OCI-LY7 (cell line): ENCODE measurements at regions not wholly inside any gene's neighbourhood (a gene's known extent, or its start where the extent isn't known, plus 50 kb on each side); places are given as distances from the start of the nearest gene placed in this dataset.

Experiments
- BruUV-seq: library from RNA; stranded (reverse); fragments of 400-500 nt; replicated peaks from 2 replicates; lab custom pipeline; 2021; lab: Mats Ljungman, UMichigan
- CTCF ChIA-PET: fragments of 300-600 bp; sonication (Branson Sonifier 250); formaldehyde crosslinking; loops from one replicate; lab custom pipeline; 2022; ENCODE audit warnings: antibody characterized with exemption; ENCODE audit not compliant: unreplicated experiment; lab: Charles Lee
- POLR2A ChIA-PET: fragments of 300-600 bp; sonication (Branson Sonifier 250); formaldehyde crosslinking; loops from one replicate; lab custom pipeline; 2022; ENCODE audit warnings: antibody characterized with exemption; lab: Charles Lee
- DNase-seq: peaks from one replicate; pipeline ENCODE4 v3.0.0-alpha.2; 2015; ENCODE audit warnings: low spot score
- H2AFZ ChIP-seq: fragments of 200-600 bp; sonication (generic), shearing (Covaris generic); 2 replicates; pipeline ENCODE4 v1.6.1; 2014; ENCODE audit warnings: mild to moderate bottlenecking, antibody characterized with exemption, low read length, moderate library complexity
- H3K27ac ChIP-seq: fragments of 200-600 bp; sonication (generic); 2 replicates; pipeline ENCODE4 v1.5.1; 2014; ENCODE audit warnings: mixed run types, low read depth, mild to moderate bottlenecking, moderate library complexity, low read length, inconsistent platforms; ENCODE audit not compliant: poor library complexity, severe bottlenecking
- H3K36me3 ChIP-seq: fragments of 200-600 bp; sonication (generic); 2 replicates; pipeline ENCODE4 v1.6.1; 2014; ENCODE audit warnings: mild to moderate bottlenecking, antibody characterized with exemption, low read length, moderate library complexity, mixed read lengths; ENCODE audit not compliant: insufficient read depth
- H3K4me1 ChIP-seq: fragments of 200-600 bp; sonication (generic); 2 replicates; pipeline ENCODE4 v1.5.1; 2014; ENCODE audit warnings: mild to moderate bottlenecking, low read length; ENCODE audit not compliant: insufficient read depth, poor library complexity, severe bottlenecking
- H3K4me2 ChIP-seq: fragments of 200-600 bp; sonication (generic); 2 replicates; pipeline ENCODE4 v1.6.1; 2014; ENCODE audit warnings: mild to moderate bottlenecking, low read length
- H3K4me3 ChIP-seq: fragments of 200-600 bp; sonication (generic); 2 replicates; pipeline ENCODE4 v1.5.1; 2014; ENCODE audit warnings: mild to moderate bottlenecking, low read depth, low read length; ENCODE audit not compliant: poor library complexity, severe bottlenecking
- H3K79me2 ChIP-seq: fragments of 200-600 bp; sonication (generic); 2 replicates; pipeline ENCODE4 v1.6.1; 2016; ENCODE audit warnings: low read depth, mild to moderate bottlenecking, low read length, moderate library complexity, mixed read lengths; ENCODE audit not compliant: insufficient read depth
- H3K9me2 ChIP-seq: fragments of 200-600 bp; sonication (generic); 2 replicates; pipeline ENCODE4 v1.6.1; 2016; ENCODE audit warnings: mild to moderate bottlenecking, low read length, mixed read lengths; ENCODE audit not compliant: insufficient read depth
- H3K9me3 ChIP-seq: fragments of 200-600 bp; sonication (generic); 2 replicates; pipeline ENCODE4 v1.6.1; 2014; ENCODE audit warnings: mild to moderate bottlenecking, mixed run types, low read length, mixed read lengths
- H4K20me1 ChIP-seq: fragments of 200-600 bp; sonication (generic); 2 replicates; pipeline ENCODE4 v1.6.1; 2014; ENCODE audit warnings: mild to moderate bottlenecking, antibody characterized with exemption, low read length, moderate library complexity, mixed read lengths; ENCODE audit not compliant: insufficient read depth
- EZH2phosphoT487 ChIP-seq: fragments of 200-600 bp; sonication (generic); IDR thresholded peaks from 2 replicates; pipeline ENCODE4 v1.6.1; 2018; ENCODE audit warnings: low read depth, borderline replicate concordance, mild to moderate bottlenecking, mixed run types, antibody characterized with exemption, low read length, moderate library complexity, mixed read lengths
- intact Hi-C: fragments of 100-400 bp; cut with micrococcal nuclease; formaldehyde crosslinking; loops from one replicate; pipeline ENCODE4 v1.10.0; 2022; ENCODE audit not compliant: unreplicated experiment
- TF ChIP-seq, protein P1 (sequence below): fragments of 200-600 bp; sonication (generic); conservative IDR thresholded peaks from 2 replicates; pipeline ENCODE4 v1.5.1; 2014; ENCODE audit warnings: mild to moderate bottlenecking, antibody characterized with exemption, low read length, moderate library complexity, mixed read lengths

DNA sequence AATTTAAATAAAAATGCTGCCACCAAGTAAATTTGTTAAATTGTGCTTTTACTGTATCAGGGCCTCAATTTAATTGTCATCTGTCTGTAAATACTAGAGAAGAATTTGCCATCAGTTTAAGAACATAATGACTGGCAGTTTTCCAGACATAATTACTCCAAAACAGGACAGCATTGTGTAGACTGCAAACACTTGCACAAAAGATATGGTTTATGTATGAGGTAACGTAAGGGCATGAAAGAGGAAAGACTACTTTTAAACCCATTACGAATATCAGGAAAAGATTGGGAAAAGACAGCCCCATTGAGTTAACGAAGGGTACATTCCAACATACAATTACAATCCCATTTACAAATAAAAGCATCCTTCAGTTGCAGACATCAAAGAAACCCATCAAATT is 59.8 kb upstream of the KRR1 start:
- Histone ChIP-seq H3K4me3 (no peak overlapping the region), H3K27ac (no peak overlapping the region), H3K4me1 (no peaks in the 10 kb centered on the region), H3K9me2 (no peaks in the 10 kb centered on the region), H4K20me1 (no peaks in the 10 kb centered on the region), H2AFZ (no peak overlapping the region), H3K79me2 (no peaks in the 10 kb centered on the region), H3K9me3 (no peaks in the 10 kb centered on the region), H3K4me2 (no peak overlapping the region), H3K36me3 (no peaks in the 10 kb centered on the region)
- no peak for DNase-seq
- TF ChIP-seq, protein P1, sequence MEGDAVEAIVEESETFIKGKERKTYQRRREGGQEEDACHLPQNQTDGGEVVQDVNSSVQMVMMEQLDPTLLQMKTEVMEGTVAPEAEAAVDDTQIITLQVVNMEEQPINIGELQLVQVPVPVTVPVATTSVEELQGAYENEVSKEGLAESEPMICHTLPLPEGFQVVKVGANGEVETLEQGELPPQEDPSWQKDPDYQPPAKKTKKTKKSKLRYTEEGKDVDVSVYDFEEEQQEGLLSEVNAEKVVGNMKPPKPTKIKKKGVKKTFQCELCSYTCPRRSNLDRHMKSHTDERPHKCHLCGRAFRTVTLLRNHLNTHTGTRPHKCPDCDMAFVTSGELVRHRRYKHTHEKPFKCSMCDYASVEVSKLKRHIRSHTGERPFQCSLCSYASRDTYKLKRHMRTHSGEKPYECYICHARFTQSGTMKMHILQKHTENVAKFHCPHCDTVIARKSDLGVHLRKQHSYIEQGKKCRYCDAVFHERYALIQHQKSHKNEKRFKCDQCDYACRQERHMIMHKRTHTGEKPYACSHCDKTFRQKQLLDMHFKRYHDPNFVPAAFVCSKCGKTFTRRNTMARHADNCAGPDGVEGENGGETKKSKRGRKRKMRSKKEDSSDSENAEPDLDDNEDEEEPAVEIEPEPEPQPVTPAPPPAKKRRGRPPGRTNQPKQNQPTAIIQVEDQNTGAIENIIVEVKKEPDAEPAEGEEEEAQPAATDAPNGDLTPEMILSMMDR, result no peak
- no peak for TF ChIP-seq EZH2phosphoT487
- BruUV-seq, result no TSS peak
- intact Hi-C loops, result no loop called here
- POLR2A ChIA-PET, result interaction anchor here (0.9 kb wide), 1 partner anchor 14 kb away, joined by 4 read pairs; no protein-coding TSS in a partner anchor
- CTCF ChIA-PET, result no interaction called here

DNA sequence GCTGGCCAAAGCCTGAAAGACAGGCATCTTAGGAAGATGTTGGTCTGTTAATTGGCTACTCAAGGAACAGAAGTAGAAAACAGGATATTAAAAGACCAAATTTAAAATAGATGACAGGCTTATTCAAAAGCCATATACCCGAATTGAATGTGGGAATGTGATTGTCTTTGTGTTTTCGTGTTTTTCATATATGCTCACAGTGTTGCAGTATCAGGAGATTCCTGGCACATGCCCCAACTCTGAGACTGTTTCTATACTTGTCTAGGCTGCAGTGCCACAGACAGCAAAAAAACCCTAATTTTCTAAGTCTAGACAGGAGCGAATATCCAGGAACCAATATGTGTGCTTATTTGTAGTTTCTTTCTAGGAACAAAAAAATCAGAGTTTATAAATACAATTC is 57.4 kb upstream of the KRR1 start:
- H3K4me3 ChIP-seq, result no peak overlapping the region
- BruUV-seq, result no TSS peak
- peaks cover 13% of the 10 kb centered on the region; the same call in 1 of the 2 replicates for H3K9me3 ChIP-seq
- H3K36me3 ChIP-seq, result no peaks in the 10 kb centered on the region
- H3K9me2 ChIP-seq, result no peaks in the 10 kb centered on the region
- no peaks in the 10 kb centered on the region for H3K4me1 ChIP-seq
- intact Hi-C loops, result no loop called here
- CTCF ChIA-PET, result no interaction called here
- TF ChIP-seq, protein P1, result no peak
- no peak for TF ChIP-seq EZH2phosphoT487
- no peak overlapping the region for H3K4me2 ChIP-seq
- POLR2A ChIA-PET, result interaction anchor here (0.6 to 1.0 kb wide), 3 partner anchors 11 to 160 kb away, joined by 3 read pairs; no protein-coding TSS in a partner anchor
- no peak overlapping the region for H3K27ac ChIP-seq
- H2AFZ ChIP-seq, result no peak overlapping the region
- DNase-seq, result no peak
- H3K79me2 ChIP-seq, result no peaks in the 10 kb centered on the region
- H4K20me1 ChIP-seq, result no peaks in the 10 kb centered on the region

DNA sequence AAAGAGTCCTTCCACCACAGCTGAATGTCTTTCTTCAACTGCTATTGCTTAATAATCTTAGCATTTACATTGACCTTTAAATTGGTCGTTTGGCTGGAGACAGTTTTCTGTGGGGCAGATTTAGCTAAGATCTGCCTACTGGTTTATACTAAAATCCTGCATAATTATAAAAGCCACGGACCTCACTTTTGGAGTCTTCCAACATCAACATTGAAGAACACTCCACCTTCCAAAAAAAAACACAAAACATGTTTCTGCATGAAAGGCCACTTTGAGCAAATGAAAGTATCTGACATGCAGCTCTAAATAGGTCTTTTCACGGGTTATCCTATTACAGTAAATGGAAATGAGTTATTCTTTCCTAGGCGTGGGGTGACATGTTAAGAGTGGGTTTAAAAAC is 57.0 kb upstream of the KRR1 start:
- Histone ChIP-seq H3K9me3 (peaks cover 13% of the 10 kb centered on the region; the same call in 1 of the 2 replicates), H2AFZ (no peak overlapping the region), H3K4me2 (no peak overlapping the region), H3K9me2 (no peaks in the 10 kb centered on the region), H3K27ac (no peak overlapping the region), H3K79me2 (no peaks in the 10 kb centered on the region), H3K36me3 (no peaks in the 10 kb centered on the region), H4K20me1 (no peaks in the 10 kb centered on the region), H3K4me1 (no peaks in the 10 kb centered on the region), H3K4me3 (no peak overlapping the region)
- CTCF ChIA-PET, result no interaction called here
- intact Hi-C loops, result no loop called here
- no peak for TF ChIP-seq EZH2phosphoT487
- no TSS peak for BruUV-seq
- no peak for DNase-seq
- POLR2A ChIA-PET, result interaction anchor here (0.6 to 1.0 kb wide), 4 partner anchors 10 to 280 kb away, joined by 3 read pairs; no protein-coding TSS in a partner anchor
